NCI-H1436 treated with DMSO at 0.1 percent for 48 hours (cell line): ENCODE measurements at regions not wholly inside any gene's neighbourhood (a gene's known extent, or its start where the extent isn't known, plus 50 kb on each side); places are given as distances from the start of the nearest gene placed in this dataset.

Experiments used
- DNase-seq: peaks from one replicate; lab custom pipeline; 2025; lab: John Stamatoyannopoulos, UW

DNA sequence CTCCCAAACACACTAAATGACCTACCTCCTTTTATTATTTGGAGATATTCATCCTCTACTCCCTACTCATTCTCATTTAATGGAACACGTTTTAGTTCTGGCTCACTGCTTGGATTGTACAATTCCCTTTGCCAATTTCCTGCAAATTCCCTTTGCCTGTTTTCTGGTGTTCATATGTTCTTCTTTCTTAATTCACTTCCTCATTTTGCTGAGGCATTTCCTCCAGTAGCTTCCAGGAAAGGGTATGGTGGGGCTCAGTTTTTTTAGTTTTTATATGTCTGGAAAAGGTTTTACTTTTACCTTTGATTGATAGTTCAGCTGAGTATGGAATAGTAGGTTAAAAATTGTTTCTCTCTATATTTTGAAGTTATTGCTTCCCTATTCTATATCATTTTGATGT, 143.6 kb upstream of the GOLIM4 start:
- DNase-seq = no peak

DNA sequence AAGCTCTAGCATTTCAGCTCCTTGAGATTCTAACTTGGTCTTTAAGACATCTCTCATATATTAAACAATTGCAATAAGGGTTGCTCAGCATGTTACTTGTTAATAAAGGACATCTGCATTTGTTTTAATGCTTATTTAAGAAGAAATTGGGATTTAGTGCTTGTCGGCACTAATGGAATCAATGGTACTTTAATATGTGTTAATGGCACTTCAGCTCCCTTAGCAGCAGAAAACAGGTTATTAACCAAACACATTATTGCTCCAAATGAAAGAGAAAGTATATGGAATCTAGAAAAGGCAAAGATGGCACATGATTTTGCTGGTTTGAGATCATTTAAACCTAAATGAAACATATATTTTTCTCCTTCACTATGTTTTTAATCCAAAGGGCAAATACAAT, 137.3 kb upstream of the GOLIM4 start:
- DNase-seq = no peak

DNA sequence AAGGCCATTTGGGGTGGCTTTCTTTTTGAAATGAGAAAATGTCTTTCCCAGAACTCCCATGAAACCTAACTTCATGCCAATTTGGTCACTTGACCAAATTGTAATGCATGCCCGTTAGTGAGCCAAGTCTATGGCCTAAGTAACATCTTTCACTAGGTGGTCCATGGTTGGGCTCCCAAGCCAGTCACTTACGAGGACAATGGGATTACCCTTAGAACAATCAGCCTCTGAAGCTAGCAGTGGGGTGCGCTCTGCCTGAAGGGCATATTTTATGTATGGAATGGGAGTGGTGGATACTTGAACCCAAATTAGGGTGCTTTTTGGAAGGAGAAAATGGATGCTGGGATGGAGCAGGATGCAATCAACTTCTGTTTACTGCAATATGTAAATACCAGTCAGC, 127.4 kb upstream of the GOLIM4 start:
- no peak for DNase-seq

DNA sequence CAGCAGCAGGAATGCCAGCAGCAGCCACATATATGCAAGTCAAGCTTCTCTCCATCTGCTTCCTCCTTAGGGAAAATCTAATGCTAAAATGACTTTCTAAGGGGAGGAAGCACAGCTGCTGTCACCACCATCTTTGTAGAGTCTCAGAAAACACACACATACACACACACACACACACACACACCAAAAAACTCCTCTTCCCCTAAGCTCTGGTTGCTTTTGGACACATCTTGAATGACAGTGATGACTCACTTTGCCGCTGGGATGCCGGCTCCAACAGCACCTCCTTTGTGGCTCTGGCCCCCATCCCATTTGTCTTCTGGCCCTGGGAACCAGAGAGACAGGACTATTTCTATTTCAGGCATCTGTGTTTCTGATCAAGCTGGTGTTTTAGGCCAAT, 124.8 kb upstream of the GOLIM4 start:
- no peak for DNase-seq

DNA sequence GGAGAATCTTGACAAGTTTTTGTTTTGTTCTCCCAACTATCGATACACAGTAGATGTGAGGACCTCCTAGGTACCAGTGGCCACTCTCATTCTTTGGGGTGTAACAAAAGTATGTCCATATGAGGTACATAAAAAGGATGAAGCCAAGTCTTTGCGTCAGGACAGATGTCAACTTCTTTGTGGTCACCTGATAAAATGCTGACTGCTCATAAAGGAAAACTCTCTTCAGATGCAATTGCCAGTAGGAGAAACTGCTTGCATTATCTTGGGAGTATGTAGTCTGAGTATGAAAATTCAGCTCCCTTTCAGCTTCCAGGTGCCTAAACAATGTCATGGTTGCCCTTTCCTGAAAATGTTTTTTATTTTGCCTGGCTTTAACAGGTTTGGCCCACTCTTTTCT, 123.8 kb upstream of the GOLIM4 start:
- no peak for DNase-seq

DNA sequence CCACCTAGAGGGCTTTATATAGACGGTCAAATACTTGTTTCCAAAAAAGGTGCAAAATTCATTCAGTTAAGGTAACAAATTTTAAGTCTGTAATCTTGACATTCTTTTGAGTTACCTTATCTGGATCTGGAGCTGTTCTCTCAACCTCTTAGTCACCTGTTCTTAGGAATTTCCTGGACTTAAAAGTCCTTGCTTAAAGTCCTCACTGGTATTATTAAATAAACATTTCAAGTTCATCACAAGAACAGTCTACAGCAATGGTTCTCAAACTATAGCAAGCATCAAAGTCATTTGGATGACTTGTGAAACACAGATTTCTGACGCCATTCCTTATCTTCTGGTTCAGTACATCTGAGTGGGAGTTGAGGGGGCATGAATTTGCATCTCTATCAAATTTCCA, 122.9 kb upstream of the GOLIM4 start:
- DNase-seq = no peak

DNA sequence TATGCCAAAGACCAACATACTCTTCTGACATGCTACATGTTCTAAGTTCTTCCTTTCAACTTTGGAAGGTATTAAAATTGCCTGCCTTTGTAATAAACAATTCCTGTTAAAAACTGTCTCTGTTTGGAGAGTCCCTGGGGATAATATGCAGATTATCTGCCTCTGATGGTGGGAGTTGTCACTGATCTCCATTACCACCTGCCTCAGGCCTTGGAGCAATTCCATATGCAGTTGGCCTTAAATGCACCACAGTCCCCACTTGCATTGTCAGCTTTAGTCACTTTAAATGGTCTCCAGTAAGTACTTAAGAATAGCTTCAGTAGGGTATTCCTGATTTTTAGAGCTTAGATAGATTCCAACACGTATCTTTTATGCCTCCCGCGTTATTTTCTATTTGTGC, 121.1 kb upstream of the GOLIM4 start:
- no peak for DNase-seq

DNA sequence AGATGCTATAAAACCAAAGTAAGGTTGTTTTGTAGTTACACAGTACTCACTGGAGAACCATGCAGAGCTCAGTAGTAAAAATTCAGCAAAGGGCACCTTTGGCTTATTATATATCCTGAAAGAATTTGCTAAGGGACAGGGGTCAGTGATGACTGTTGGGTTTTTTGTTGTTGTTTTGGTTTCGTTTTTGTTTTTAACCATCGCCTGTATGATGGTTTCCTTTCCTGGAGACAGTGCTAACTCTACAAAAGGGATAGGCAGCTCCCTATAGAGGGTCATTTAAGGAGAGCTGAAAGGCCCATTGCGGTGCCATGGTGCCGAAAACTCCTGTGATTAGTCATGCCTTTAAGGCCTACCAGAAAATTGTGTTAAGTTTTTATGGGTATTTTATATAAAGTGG, 118.2 kb upstream of the GOLIM4 start:
- DNase-seq = no peak

DNA sequence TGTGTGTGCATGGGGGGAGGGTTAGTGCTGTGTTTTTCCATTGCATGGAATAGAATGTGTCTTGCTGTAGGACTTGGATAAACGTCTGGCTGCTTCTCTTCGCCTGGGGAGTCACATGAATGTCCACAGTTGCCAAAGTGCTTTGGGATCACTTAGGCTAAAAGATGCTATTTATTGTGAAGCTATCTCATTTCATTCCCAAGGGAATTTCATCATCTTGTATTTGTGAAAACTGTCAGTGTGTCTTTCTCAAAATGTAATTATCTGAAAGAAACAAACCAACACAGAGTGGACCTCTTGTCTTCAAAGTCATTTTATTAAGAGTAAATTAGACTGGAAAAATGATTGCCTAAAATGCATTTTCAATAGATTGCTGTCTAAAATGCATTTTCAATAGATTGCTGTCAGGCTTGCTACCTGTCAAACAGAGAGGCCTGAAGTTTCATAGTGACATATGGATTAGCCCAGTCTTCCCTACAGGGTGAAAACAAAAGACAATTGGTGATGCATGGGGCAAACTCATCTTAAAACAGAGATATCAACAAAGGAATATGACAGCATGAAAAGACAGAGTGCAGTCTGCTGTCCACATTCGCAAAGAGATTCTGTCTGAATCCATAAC, 117.1 kb upstream of the GOLIM4 start:
- DNase-seq = no peak

DNA sequence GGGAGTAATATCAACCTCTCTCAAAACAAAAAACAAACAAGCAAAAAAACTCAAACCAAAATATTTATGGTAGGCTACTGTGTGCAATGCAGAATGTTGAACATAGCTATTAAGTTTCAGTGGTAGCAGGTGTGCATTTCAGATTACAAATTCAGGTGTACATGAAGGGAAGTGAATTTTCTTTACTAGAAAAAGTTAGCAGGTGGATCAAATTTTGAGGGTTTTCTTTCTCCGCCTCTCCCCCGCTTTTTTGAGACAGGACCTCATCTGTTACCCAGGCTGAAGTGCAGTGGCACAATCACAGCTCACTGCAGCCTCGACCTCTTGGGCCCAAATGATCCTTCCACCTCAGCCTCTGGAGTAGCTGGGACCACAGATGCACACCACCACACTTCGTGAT, 109.7 kb upstream of the GOLIM4 start:
- DNase-seq = no peak

DNA sequence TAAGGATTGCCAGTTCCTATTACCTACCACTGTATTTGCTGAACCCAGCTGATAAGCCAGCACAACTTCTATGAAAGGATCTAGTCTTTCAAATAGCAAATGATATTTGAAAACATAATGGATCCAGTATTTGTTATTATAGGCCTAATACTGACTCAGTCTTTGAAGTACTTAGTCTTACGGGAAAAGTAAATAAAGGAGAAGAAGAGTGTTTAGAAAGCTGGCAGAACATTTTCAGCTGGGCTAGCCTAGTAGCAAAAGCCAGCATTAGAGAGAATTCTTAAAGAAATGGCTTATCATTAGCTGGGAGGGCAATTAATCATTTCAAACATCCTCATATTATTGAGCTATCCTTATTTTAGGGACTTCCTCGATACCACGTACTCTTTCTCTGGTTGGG, 101.4 kb upstream of the GOLIM4 start:
- no peak for DNase-seq

DNA sequence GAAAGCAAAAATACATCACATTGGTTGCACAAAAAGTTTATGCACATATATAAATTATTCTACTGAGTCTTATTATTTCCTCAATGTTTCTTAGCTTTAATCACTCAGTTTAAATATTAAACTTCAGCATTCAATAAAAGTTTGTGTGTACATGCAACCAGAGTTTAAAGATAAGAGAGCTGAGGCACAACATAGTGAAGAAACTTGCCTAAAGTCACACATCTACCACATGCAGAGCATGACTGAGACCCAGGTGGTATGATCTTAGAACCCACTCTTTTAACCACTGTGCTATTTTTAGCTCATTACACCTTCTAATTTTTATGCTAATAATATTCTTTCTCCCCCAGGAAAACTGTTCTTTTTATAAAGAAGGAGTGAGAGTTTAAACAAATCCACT, 96.1 kb upstream of the GOLIM4 start:
- no peak for DNase-seq

DNA sequence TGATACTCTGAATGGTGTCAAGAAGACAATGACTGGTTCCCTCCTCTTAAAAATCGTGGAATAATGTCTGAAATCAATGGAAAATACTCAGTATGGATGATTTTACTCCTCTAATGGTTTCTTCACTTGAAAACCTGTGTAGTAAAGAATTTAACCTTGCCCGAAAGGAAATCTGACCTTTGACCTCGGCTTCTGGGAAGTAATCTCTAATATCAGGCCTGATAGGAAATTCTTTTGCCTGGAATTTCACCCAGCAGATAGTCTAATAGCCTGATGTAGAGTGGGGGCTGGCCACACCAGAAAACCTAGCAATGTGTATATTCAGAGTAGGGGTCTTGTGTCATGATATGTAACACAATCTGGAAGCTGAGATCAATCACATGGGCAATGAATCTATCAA, 91.5 kb upstream of the GOLIM4 start:
- DNase-seq = no peak

DNA sequence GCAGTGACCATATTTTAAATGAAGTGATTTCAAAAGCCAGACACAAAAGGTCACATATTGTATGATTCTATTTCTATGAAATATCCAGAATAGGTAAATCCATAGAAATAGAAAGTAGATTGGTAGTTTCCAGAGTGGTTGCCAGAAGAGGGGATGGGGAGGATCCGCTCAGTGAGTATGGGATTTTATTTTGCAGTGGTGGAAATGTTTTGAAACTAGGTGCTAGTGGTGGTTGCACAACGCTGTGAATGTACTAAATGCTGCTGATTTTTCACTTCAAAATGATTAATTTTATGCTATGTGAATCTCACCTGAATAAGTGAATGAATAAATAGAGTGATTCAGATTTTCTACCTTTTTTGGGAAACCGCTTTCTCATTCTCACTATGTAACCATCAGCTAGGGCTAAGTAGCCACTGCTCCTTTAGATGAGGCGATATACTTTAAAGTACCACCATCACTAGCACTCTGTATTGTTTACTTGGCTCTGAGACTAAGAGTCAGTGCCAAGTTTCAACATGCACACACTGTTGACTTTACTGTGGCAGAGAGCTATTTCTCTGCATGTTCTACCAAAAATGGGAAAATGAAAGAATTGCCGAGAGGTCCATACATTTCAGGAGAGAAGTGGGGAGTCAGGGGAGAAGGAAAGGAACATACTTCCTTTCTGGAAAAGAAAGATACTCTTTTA, 90.7 kb upstream of the GOLIM4 start:
- no peak for DNase-seq

DNA sequence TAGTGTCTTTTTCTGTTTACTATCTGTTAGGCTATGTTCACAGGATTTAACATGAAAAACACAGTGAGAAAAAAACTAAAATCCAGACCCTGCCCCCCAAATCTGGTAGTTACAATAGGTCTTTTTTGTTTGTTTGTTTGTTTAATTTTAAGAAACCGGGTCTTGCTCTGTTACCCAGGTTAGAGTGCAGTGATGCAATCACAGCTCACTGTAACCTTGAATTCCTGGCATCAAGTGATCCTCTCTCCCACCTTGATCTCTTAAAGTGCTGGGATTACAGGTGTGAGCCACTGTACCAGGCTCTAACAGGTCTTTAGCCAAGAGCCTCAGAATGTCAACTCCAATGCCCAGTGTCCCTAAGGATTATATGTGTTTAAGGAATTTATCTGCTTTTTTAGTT, 88.0 kb upstream of the GOLIM4 start:
- DNase-seq = no peak

DNA sequence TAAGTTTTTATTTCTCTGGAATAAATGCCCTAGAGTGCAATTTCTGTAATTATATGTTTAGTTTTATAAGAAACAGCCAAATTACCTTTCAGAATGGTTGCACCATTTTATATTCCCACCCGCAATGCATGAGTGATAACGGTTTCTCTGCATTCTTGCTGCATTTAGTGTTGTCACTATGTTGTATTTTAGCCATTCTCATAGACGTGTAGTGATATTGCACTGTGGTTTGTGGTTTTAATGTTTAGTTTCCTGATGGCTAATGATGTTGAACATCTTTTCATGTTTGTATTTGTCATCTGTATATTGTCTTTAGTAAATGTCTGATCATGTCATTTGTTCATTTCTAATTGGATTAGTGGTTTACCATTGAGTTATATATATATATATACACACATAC, 73.0 kb upstream of the GOLIM4 start:
- no peak for DNase-seq

DNA sequence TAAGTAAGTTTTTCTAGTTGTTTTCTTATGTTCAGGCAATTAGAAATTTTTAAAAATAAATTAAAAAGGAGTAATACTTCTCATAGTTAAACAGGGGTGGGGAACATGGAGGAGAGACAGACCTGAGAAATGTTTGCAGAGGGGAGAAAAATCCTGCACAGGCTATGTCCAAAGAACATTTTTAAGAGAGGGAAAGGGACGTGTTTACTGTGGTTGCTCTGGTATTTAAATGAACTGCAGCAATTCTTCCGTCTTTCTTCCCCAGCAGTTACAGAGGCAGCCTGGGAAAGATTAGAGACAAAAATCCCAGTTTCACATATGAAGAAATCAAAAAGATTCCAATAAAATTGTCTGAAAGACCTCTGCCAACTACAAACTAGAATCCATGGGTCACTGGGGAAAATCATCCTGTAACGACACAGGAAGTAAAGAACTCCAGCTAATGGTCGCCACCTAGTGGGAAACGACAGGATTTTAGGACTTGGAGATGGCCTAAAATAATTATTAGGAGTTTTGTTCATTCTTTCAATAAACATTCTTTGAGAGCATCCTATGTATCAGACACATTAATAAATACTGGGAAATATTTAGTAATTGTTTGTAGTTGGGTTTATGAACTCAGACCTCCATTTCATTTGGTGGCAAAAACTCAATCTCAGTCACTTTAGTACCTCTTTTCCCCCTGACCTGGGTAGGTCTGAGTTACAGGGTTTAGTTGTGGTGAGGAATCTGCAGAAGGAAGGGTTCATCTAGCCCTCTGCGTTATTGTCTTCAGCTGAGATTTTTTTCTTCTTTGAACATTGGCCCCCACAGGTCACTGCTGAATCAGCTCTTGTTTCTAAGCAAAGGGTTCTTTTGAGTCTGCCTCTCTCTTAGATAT, 69.9 kb upstream of the GOLIM4 start:
- DNase-seq = no peak

DNA sequence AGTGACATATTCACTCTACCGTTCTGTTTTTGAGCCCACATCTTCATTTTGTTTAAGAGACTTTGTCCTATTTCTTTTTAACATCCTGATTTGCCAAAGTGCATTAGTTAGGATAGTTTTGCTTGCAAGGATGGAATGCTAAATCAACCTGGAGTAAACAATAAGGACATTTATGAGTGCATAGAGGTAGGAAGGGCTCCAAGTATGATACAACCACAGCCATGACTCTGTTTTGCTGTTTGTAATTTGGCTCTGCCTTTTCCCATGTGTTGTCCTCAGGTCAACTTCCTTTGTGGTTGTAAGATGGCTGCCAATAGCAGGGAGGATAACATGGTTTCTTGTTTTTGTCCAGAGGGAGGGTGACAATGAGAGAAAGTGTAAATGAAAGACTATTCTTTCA, 66.4 kb upstream of the GOLIM4 start:
- no peak for DNase-seq

DNA sequence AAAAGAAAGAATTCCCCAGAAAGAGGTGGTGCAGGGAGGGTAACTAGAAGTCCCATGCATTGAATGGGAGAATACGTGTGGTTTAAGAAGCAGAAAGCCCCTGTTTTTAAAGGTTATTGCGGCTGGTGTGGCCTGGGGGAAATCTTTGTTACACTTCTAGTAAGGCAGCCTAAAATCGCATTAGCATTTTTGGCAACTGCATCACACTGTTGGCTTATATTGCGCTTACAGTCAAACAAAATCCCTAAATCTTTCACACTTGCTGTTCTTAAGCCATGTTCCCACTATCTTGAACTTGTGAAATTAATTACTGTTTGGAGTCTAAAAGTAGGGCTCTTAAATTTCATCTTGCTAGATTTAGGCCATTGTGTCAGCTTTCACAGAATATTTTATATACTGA, 66.0 kb upstream of the GOLIM4 start:
- no peak for DNase-seq

DNA sequence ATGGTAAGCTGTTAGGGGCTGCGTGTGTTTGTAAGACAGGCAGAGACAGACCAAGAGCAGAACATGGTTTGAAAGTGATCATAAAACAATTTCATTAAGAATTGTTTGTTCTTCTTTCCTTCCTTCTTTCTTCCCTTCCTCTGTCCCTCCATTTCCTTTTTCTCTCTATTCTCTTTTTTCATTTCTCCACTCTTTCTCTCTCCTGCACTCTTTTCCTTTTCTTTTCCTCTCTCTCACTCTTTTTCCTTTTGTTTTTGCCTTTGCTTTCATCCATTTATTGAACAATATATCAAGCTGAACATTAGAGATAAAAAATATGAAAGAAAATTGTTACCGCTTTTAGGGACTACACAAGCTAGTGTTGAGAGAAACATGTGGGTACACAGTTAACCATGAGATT, 62.2 kb upstream of the GOLIM4 start:
- DNase-seq = no peak

DNA sequence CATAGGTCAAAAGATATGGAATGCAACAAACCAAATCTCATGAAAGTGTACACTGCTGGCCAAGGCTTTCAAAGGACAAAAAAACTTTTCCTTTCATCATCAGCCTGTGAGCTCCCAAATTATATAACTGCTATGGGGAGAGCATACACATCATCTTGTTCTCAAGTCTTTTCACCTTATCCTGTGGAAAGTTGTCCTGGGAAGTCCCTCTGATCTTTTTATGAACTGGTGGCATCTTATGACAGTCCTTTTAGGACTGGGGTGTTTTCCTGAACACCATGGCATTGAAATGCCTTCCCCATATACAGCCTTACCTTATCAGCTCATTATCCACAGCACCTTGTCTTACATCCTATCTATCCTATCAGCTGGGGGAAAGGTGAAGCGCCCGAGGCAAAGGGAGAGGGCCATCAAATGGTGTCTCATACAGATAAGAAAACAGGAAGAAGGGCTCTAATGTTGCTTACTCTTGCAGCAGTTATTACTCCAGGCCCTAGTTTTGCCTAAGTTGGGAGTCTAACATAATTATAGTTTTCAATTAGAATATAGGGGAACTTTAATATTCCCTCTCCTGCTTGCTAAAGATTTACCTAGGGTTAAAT, 61.5 kb upstream of the GOLIM4 start:
- DNase-seq = no peak

DNA sequence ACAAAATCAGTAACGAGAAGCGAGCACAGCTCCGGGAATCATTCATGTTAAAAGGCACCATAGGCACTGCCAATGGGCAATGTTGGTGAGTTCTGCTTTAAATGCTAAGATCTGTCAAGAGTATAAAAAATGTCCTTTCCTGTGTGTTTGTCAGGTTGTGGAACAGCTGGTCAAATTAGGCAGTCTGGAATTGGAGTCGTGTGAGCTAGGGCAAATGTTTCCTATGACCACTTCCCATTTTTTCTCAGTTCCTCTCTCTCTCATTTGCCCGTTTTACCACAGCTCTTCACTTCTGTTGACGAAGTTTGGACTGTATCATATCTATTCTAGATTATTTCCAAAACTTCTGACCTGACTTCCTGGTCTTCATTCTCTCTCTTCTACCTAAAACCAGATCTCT, 60.8 kb upstream of the GOLIM4 start:
- no peak for DNase-seq

DNA sequence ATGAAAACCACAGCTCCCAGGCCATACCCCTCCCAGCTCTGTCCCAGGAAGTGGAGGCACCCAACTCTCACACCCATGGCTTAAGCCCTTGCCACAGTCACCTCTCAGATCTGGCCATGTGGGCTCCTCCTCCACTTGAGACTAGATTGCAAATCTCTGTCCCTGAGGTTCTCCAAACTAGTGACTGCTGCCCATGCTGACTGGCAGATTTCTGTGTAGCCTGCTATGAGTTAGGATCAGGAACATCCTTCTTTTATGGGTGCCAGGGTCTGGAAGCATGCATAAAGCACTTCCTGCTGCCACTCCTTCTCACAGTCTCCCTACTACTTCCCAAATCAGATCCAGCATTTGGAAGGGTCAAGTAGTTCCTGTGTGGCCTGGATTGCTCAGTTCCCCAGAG, 59.6 kb upstream of the GOLIM4 start:
- DNase-seq = no peak
